Kidney glomerular epithelial cell (primary cell): ENCODE measurements at regions not wholly inside any gene's neighbourhood (a gene's known extent, or its start where the extent isn't known, plus 50 kb on each side); places are given as distances from the start of the nearest gene placed in this dataset.
"Not testable (repeated sequence)": the region's sequence is repeated elsewhere in the genome, so short reads cannot be mapped to it uniquely, and the experiment has no call there.

Experiments
- DNase-seq: peaks from one replicate; lab custom pipeline; 2025; lab: John Stamatoyannopoulos, UW

GRCh38 chr21:27060190-27060589 is 93.3 kb upstream of the ADAMTS5 start:
- DNase-seq: no peak

- DNase-seq: no peak
Measured at GRCh38 chr21:27058673-27059605, 92.1 kb upstream of the ADAMTS5 start.

GRCh38 chr21:27057997-27058396 is 91.1 kb upstream of the ADAMTS5 start:
- DNase-seq: no peak

GRCh38 chr21:27047658-27048314 is 80.9 kb upstream of the ADAMTS5 start:
- DNase-seq: no peak

GRCh38 chr21:27047283-27047657 is 80.4 kb upstream of the ADAMTS5 start:
- no peak for DNase-seq

- no peak for DNase-seq
Measured at GRCh38 chr21:27045281-27045985, 78.5 kb upstream of the ADAMTS5 start.

- DNase-seq: no peak
Measured at GRCh38 chr21:27043377-27043776, 76.5 kb upstream of the ADAMTS5 start.

- no peak for DNase-seq
Measured at GRCh38 chr21:27040738-27041469, 74.0 kb upstream of the ADAMTS5 start.

- DNase-seq: no peak
Measured at GRCh38 chr21:27036736-27037301, 69.9 kb upstream of the ADAMTS5 start.

- no peak for DNase-seq
Measured at GRCh38 chr21:27035791-27036190, 68.9 kb upstream of the ADAMTS5 start.

- no peak for DNase-seq
Measured at GRCh38 chr21:27034796-27035195, 67.9 kb upstream of the ADAMTS5 start.

GRCh38 chr21:27033471-27033870 is 66.6 kb upstream of the ADAMTS5 start:
- no peak for DNase-seq

GRCh38 chr21:27026501-27026900 is 59.6 kb upstream of the ADAMTS5 start:
- DNase-seq: no peak

- DNase-seq: not testable (repeated sequence)
Measured at GRCh38 chr21:27025708-27026107, 58.8 kb upstream of the ADAMTS5 start.

GRCh38 chr21:27024971-27025370 is 58.1 kb upstream of the ADAMTS5 start:
- DNase-seq: no peak

- DNase-seq: no peak
Measured at GRCh38 chr21:27024301-27024700, 57.4 kb upstream of the ADAMTS5 start.

- no peak for DNase-seq
Measured at GRCh38 chr21:27023186-27023585, 56.3 kb upstream of the ADAMTS5 start.

GRCh38 chr21:27021801-27022200 is 54.9 kb upstream of the ADAMTS5 start:
- no peak for DNase-seq

GRCh38 chr21:27021046-27021445 is 54.2 kb upstream of the ADAMTS5 start:
- no peak for DNase-seq

- no peak for DNase-seq
Measured at GRCh38 chr21:27017246-27017645, 50.4 kb upstream of the ADAMTS5 start.
